ENCODE measurements at regions not wholly inside any gene's neighbourhood (a gene's known extent, or its start where the extent isn't known, plus 50 kb on each side); places are given as distances from the start of the nearest gene placed in this dataset.

- TF ChIP-seq, protein P1, sequence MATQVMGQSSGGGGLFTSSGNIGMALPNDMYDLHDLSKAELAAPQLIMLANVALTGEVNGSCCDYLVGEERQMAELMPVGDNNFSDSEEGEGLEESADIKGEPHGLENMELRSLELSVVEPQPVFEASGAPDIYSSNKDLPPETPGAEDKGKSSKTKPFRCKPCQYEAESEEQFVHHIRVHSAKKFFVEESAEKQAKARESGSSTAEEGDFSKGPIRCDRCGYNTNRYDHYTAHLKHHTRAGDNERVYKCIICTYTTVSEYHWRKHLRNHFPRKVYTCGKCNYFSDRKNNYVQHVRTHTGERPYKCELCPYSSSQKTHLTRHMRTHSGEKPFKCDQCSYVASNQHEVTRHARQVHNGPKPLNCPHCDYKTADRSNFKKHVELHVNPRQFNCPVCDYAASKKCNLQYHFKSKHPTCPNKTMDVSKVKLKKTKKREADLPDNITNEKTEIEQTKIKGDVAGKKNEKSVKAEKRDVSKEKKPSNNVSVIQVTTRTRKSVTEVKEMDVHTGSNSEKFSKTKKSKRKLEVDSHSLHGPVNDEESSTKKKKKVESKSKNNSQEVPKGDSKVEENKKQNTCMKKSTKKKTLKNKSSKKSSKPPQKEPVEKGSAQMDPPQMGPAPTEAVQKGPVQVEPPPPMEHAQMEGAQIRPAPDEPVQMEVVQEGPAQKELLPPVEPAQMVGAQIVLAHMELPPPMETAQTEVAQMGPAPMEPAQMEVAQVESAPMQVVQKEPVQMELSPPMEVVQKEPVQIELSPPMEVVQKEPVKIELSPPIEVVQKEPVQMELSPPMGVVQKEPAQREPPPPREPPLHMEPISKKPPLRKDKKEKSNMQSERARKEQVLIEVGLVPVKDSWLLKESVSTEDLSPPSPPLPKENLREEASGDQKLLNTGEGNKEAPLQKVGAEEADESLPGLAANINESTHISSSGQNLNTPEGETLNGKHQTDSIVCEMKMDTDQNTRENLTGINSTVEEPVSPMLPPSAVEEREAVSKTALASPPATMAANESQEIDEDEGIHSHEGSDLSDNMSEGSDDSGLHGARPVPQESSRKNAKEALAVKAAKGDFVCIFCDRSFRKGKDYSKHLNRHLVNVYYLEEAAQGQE (IDR thresholded peaks at IDR 0.05; ENCODE audit: low read depth) = no peak
- TF ChIP-seq, protein P2, sequence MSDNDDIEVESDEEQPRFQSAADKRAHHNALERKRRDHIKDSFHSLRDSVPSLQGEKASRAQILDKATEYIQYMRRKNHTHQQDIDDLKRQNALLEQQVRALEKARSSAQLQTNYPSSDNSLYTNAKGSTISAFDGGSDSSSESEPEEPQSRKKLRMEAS (IDR thresholded peaks at IDR 0.05) = no peak
- no peak for TF ChIP-seq RAD21 (IDR thresholded peaks at IDR 0.05; ENCODE audit: low read depth)
- no peak for TF ChIP-seq ZBTB7A (IDR thresholded peaks at IDR 0.05; ENCODE audit: low read depth)
- TF ChIP-seq TAF1 (IDR thresholded peaks at IDR 0.05; ENCODE audit: low read depth) = no peak
- TF ChIP-seq EP300 (IDR thresholded peaks at IDR 0.05; ENCODE audit: borderline replicate concordance) = no peak
- TF ChIP-seq YY1 (IDR thresholded peaks at IDR 0.05; ENCODE audit: low read depth) = no peak
- no peak for TF ChIP-seq CEBPB (IDR thresholded peaks at IDR 0.05)
- no peak for TF ChIP-seq CREB1 (IDR thresholded peaks at IDR 0.05; ENCODE audit: low read depth)
Measured at GRCh38 chr11:19349340-19350025, 108.7 kb upstream of the E2F8 start.

Measured in Ishikawa (cell line).